ENCODE measurements at regions not wholly inside any gene's neighbourhood (a gene's known extent, or its start where the extent isn't known, plus 50 kb on each side); places are given as distances from the start of the nearest gene placed in this dataset.

DNA sequence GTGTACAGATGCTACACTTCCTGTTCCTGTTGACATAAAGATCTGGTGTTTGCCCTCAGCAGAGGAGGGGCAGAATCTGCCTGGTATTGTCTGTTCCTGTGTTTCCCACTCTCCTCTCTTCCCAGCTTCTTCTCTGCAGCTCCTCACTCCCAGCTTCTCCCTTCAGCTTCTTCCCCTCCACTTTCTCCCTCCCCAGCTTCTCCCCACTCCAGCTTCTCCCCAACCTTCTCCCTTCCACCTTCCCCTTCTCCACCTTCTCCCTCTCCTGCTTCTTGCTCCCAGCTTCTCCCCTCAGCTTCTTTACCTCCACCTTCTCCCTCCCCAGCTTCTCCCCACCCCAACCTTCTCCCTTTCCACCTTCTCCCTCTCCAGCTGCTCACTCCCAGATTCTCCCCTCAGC lies 148.9 kb upstream of the IRX2 start:
- TF ChIP-seq, protein P1, sequence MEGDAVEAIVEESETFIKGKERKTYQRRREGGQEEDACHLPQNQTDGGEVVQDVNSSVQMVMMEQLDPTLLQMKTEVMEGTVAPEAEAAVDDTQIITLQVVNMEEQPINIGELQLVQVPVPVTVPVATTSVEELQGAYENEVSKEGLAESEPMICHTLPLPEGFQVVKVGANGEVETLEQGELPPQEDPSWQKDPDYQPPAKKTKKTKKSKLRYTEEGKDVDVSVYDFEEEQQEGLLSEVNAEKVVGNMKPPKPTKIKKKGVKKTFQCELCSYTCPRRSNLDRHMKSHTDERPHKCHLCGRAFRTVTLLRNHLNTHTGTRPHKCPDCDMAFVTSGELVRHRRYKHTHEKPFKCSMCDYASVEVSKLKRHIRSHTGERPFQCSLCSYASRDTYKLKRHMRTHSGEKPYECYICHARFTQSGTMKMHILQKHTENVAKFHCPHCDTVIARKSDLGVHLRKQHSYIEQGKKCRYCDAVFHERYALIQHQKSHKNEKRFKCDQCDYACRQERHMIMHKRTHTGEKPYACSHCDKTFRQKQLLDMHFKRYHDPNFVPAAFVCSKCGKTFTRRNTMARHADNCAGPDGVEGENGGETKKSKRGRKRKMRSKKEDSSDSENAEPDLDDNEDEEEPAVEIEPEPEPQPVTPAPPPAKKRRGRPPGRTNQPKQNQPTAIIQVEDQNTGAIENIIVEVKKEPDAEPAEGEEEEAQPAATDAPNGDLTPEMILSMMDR (IDR thresholded peaks at IDR 0.05 in 2 of 3, conservative IDR thresholded peaks at IDR 0.05 in 1 of 3; ENCODE audit: borderline replicate concordance in 1 of 3, insufficient read depth in 1 of 3, low read depth in 2 of 3, low read length in 2 of 3) = no peak
- TF ChIP-seq SIN3A (IDR thresholded peaks at IDR 0.05; ENCODE audit: low read depth) = no peak
